ENCODE measurements at regions not wholly inside any gene's neighbourhood (a gene's known extent, or its start where the extent isn't known, plus 50 kb on each side); places are given as distances from the start of the nearest gene placed in this dataset.
"Not testable (repeated sequence)": the region's sequence is repeated elsewhere in the genome, so short reads cannot be mapped to it uniquely, and the experiment has no call there.

DNA sequence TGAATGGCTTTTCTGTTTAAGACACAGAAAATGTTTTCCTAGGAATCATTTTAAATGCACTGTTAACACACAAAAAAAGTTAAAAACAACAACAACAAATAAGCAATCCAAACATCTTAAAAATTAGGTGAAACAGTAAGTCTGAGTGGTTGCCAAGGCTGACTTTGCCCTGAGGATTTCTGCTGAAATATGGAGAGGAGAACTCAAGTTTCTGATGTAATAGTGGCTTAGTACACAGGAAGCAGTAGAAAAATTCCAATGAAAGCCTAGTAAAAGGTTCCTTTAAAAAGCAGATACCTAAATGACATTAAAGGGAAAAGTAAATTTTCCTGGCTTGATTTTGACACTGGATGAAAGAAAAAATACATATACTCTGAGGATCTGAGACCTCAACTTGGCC lies 184.2 kb downstream of the EPM2A start:
- DNase-seq (ENCODE audit: low read depth in 2 of 2, low spot score in 1 of 2), result no peak

DNA sequence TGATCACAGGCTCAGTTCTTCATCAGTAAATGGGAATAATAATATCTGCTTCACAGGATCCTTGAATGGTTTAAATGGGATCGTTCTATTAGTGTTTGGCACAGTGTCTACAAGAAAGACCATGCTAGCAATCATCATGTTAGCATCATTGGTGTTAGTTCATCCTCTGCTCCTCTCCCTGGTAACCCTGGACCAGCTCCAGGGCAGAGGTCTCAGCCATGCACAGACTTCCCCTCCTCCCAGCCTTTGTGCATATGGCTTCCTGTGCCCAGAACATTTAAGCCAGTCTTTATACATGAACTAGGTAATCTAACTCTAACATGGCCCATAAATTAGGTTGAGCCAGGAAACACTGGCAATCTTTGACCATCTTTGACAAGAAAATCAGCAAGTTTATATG lies 180.2 kb downstream of the EPM2A start:
- no peak for DNase-seq (ENCODE audit: low read depth in 2 of 2, low spot score in 1 of 2)

- DNase-seq (ENCODE audit: low read depth in 2 of 2, low spot score in 1 of 2), result no peak
Observed at GRCh38 chr6:145557474-145557873, 177.8 kb downstream of the EPM2A start.

GRCh38 chr6:145559836-145560235 lies 175.5 kb downstream of the EPM2A start:
- DNase-seq (ENCODE audit: low read depth in 2 of 2, low spot score in 1 of 2), result no peak

GRCh38 chr6:145561095-145562072 lies 173.9 kb downstream of the EPM2A start:
- DNase-seq (ENCODE audit: low read depth in 2 of 2, low spot score in 1 of 2), result no peak

- no peak for DNase-seq (ENCODE audit: low read depth in 2 of 2, low spot score in 1 of 2)
Observed at GRCh38 chr6:145562771-145563615, 172.3 kb downstream of the EPM2A start.

GRCh38 chr6:145564553-145564952 lies 170.8 kb downstream of the EPM2A start:
- no peak for DNase-seq (ENCODE audit: low read depth in 2 of 2, low spot score in 1 of 2)

DNA sequence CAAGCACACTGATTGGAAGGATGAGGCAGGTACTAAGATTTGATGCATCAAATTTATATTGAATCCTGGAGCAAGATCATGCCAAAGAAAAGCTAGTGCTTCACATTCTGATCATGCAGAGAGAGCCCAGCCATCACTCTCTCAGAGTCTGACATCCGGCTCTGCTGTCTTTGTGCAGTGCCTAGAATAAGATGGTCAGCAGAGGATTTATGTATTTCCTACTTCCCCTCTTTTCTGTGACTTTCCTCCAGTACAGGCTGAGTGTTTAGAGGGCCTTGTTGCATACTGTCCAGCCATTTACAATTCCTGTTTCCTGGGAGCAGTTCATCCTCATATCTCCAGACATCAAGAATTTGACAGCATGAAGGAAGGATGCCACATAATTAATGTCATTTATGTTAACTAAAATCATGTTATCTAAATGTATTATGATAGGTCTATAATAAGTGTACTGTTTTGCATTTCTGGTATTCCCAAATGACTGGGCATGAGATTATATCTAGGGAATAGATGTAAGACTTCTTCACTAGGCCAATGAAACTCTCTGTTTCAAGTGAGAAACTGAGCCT lies 167.6 kb downstream of the EPM2A start:
- no peak for DNase-seq (ENCODE audit: low read depth in 2 of 2, low spot score in 1 of 2)

- no peak for DNase-seq (ENCODE audit: low read depth in 2 of 2, low spot score in 1 of 2)
Observed at GRCh38 chr6:145569140-145569539, 166.2 kb downstream of the EPM2A start.

DNA sequence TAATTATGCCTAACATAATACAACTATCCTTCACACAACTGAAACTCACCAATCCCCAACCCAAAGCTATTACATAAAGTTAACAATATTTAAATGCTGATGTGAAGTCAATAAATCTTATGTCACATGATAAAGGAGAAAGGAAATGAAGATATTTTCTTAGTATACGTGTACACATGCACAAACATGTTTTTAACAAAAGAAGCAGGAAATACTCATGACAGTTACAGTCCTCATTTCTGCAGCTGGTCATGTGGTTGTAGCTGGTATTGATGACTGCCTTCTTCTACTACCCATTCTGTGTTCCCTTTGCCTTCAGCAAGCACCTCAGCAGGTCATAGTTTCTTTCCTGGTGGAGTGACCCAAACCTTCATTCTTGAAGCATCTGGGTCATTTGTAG lies 165.0 kb downstream of the EPM2A start:
- not testable (repeated sequence) for DNase-seq (ENCODE audit: low read depth in 2 of 2, low spot score in 1 of 2)

- DNase-seq (ENCODE audit: low read depth in 2 of 2, low spot score in 1 of 2), result not testable (repeated sequence)
Observed at GRCh38 chr6:145574269-145574668, 161.1 kb downstream of the EPM2A start.

Measured in stimulated activated CD8-positive, alpha-beta memory T cell treated with anti-CD3 and anti-CD28 coated beads, Interleukin-4, amount 100 ng/mL, for 4 hours (primary cell).